HG02678 (cell line): ENCODE measurements at regions not wholly inside any gene's neighbourhood (a gene's known extent, or its start where the extent isn't known, plus 50 kb on each side); places are given as distances from the start of the nearest gene placed in this dataset.
"Not testable (repeated sequence)": the region's sequence is repeated elsewhere in the genome, so short reads cannot be mapped to it uniquely, and the experiment has no call there.

Experiments used
- ATAC-seq: cut with Tn5 transposase; IDR thresholded peaks from one replicate; pipeline ENCODE4 v1.9.1; 2021; ENCODE audit warnings: mild to moderate bottlenecking, moderate library complexity; ENCODE audit not compliant: unreplicated experiment

DNA sequence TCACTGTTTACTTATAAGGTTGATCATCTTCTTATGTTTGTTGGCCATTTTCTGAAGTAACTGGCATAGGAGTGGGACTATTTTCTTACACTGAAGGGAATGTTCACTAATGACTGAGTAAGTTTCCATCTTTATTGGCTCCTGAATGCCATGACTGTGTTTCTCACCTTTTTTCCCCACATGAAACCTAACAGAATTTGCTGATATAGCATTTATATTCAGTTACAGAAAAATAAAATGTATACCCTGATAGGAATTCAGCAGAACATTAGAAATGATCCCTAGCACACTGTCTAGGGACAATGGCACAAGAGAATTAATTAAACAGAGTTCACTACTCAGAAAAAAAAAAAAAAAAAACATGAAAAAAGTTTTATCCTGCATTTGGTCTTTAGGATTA lies 1465.1 kb upstream of the C9orf72 start:
- ATAC-seq, result no peak

DNA sequence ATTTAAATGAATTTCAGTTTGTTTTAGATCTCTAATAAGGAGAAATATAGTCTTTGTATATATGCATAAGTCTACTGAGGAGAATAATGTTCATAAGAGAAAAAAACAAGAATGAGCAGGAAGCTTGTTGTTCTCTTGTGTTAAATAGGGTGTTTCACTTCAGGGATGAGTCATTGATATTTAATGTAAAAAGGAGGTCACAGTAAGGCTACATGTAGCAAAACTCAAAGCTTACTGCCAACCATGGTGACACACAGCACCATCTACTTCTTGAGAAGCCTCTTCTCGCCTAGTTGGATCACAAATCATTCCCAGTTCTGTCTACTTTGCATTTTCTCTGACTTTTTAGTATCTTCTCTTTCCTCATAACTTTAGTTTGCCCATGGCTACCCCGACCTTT lies 1466.0 kb upstream of the C9orf72 start:
- no peak for ATAC-seq

GRCh38 chr9:29043072-29043471 lies 1469.8 kb upstream of the C9orf72 start:
- no peak for ATAC-seq

DNA sequence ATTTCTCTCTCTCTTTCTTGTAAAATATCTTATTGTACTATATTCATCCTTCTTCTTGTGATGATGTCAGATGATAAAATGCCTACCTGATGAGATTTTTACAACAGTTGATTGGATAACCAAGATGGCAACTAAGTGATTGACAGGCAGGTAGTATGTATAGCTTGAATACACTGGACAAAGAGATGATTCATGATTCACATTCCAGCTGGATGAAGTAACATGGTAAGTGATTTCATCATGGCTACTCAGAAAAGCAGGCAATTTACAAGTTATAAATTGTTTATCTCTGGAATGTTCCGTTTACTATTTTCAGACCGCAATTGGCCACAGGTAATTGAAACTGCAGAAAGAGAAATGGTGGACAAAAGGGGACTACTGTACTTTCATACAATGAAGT lies 1471.7 kb upstream of the C9orf72 start:
- no peak for ATAC-seq

DNA sequence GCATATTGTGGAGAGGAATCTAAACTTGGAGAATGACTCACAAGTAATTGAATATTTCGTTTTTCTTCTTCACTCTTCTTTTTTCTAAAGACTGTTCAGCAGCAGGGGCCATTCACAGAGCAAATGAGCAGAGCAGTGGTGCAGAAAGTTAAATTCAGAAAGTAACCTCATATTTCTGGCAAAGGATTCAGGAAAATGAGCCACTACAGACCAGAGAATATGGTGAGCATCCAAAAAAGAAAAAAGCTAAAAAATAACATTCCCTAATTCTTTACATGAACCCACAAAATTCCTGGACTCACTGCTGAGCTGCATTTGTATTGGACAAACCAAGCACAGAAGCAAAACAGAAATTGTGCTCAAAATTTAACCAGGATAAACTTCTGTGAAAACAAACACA lies 1486.8 kb upstream of the C9orf72 start:
- no peak for ATAC-seq

DNA sequence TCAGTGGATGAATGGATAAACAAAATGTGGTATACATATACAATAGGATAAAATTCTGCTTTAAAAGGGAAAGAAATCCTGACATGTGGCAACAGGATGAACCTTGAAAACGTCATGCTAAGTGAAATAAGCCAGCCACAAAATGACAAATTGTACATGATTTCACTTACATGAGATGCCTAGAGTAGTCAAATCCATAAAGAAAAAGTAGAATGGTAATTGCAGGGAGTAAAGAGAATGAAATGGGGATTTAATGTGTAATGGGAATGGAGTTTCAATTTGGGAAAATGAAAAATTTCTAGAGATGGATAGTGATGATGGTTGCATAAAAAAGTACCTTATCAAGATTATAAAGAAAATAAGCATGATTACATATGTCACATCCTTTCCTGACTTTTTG lies 1489.2 kb upstream of the C9orf72 start:
- no peak for ATAC-seq

- ATAC-seq, result no peak
Observed at GRCh38 chr9:29063031-29063430, 1489.8 kb upstream of the C9orf72 start.

DNA sequence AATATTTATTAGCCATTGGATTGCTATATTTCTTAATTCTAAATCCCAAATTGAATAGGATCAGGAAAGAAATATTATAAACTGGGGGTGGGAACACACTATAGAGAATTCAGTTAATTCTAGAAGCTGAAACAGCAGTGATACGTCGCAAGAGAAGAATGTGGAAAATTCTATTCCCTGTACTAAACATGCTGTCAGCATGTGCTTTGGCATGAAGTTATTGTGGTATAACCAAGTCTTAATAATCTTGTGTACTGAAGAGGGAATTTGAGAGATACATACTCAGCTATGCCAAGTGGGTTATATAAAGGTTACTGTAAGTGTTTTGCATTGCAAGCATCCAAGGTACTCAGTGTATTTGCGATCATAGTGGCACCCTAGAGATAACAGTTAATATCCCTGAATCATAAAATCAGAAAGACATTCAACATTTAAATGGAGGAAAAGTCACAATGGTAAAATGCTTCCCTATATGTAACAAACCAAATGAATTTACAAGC lies 1492.9 kb upstream of the C9orf72 start:
- no peak for ATAC-seq

- ATAC-seq, result no peak
Observed at GRCh38 chr9:29068461-29068860, 1495.2 kb upstream of the C9orf72 start.

DNA sequence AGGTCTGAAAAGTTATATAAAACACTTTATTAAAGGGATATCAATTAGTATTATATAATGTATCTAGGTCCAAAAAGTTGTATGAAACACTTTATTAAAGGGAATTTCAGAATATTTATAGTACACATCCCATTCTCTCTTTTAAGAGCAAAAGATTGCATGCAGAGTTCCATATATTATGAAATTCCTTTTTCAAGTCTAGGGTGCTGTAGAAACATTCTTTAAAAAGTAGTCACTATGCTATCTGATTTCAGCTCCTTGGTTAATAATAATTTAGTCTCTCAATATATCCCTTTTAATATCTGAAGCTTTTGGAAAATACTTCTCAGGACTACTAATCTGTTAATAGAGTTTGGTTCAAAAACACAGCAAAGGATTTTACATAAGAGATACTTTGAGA lies 1496.1 kb upstream of the C9orf72 start:
- ATAC-seq, result no peak

GRCh38 chr9:29078063-29078666 lies 1504.9 kb upstream of the C9orf72 start:
- no peak for ATAC-seq

- ATAC-seq, result no peak
Observed at GRCh38 chr9:29100762-29101161, 1527.5 kb upstream of the C9orf72 start.

- ATAC-seq, result not testable (repeated sequence)
Observed at GRCh38 chr9:29104166-29104565, 1530.9 kb upstream of the C9orf72 start.

GRCh38 chr9:29118555-29118954 lies 1545.3 kb upstream of the C9orf72 start:
- no peak for ATAC-seq

- no peak for ATAC-seq
Observed at GRCh38 chr9:29126783-29127182, 1553.5 kb upstream of the C9orf72 start.

GRCh38 chr9:29129763-29130162 lies 1556.5 kb upstream of the C9orf72 start:
- ATAC-seq, result no peak

DNA sequence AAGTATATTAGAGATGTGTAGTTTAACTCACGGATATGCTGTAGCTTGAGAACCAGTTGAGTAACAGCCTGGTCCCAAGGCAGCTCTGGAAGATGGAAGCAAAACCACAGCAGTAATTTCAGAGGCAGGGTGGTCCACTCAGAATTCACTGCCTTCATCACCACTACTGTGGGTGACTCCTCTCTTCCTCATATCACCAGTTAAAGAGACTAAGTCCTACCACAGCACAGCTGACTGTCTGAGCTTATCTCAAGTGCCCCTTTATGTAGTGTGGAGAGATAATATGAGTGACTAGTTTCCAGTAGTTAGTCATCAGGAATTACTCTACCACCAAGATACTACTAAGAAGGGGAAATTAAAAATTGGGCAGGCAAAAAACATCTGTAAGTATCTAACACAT lies 1571.2 kb upstream of the C9orf72 start:
- no peak for ATAC-seq

DNA sequence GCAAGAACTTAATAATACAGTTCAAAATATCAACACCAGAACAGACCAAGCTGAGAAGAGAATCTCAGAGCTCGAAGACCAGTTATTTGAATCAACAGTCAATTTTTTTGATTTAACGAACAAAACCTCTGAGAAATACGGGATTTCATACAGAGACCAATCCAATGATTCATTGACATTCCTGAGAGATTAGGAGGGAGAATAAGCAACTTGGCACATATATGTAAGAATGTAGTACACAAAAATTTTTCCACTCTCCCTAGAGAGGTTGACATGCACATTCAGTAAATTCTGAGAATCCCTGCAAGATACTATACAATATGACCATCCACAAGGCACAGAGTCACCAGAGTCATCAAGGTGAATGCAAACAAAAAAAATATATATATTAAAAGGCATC lies 1577.3 kb upstream of the C9orf72 start:
- ATAC-seq, result no peak

GRCh38 chr9:29160763-29161353 lies 1587.6 kb upstream of the C9orf72 start:
- no peak for ATAC-seq

- no peak for ATAC-seq
Observed at GRCh38 chr9:29174136-29174535, 1600.9 kb upstream of the C9orf72 start.

GRCh38 chr9:29176231-29176630 lies 1603.0 kb upstream of the C9orf72 start:
- no peak for ATAC-seq

DNA sequence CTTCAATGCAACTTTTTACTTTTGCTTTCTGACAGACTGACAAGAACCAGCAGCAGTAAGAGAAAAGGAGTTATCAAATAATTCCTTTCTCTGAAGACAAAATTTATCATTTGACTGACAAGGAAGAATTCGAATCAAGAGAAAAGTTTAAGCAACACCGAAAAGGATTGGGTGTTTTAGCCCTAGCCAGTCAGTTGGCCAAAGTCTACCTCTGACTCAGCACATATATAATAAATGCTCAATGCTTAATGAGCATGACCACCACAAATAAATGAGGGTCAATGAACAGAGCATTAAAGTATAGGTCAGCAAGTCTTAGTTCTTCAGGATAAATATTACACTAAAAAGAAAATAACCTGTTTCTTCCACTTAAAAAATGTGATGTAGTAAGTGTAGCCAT lies 1603.5 kb upstream of the C9orf72 start:
- ATAC-seq, result no peak

DNA sequence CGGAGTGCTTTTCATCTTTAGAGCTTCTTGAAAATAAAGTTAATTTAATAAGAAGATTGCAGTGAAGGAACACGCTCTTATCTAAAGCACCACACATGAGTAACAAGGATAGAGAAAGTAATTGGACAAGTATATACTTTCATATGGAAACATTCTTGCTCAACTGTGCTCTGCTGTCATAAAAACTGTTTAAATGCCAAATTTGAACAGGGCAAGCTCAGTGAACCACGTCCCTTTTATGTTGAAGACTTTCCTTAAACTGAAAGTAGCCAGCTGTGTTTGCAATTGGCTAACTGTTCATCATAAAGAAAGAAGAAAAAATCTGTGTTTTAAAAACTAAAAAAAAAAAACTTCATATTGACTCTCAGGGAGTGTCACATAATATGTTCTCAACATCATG lies 1610.7 kb upstream of the C9orf72 start:
- no peak for ATAC-seq
